ENCODE measurements at regions not wholly inside any gene's neighbourhood (a gene's known extent, or its start where the extent isn't known, plus 50 kb on each side); places are given as distances from the start of the nearest gene placed in this dataset.
A peak's percentile ranks its signal among the peaks of the same experiment; 100 is the strongest.

DNA sequence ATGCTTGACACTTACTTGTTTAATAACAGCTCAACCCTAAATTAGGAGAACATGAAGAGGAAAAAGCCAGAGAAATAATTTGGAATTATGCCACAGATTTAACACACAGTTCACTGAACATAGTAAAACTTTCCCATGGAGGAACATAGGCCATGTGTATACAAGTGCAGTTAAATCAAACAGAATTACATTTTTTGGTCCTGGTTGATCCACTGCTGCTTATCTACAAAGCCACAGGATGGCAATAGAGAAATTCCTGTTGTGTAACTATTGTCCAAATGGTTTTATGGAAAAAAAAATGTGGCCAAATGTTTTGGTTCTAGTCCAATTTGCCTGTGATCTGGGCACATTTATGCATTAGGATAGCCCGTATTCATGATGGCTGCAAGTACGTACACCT, 136.8 kb downstream of the ALDH8A1 start:
- Histone ChIP-seq H3K4me3 (no peak overlapping the region), H3K9me3 (ENCODE audit: low read depth) (no peaks in the 10 kb centered on the region), H3K27me3 (replicated peaks; ENCODE audit: insufficient read depth) (no peaks in the 10 kb centered on the region), H3K9ac (no peak overlapping the region), H3K4me2 (ENCODE audit: unreplicated experiment) (no peak overlapping the region), H3F3A (ENCODE audit: insufficient read depth) (no peaks in the 10 kb centered on the region), H3K36me3 (ENCODE audit: low read depth) (no peaks in the 10 kb centered on the region), H3K4me1 (ENCODE audit: insufficient read depth) (peaks cover 27% of the 10 kb centered on the region), H2AFZ (no peak overlapping the region), H3K27ac (no peak overlapping the region), H3K79me2 (ENCODE audit: insufficient read depth) (no peaks in the 10 kb centered on the region), H4K20me1 (ENCODE audit: insufficient read depth) (no peaks in the 10 kb centered on the region), H3K9me2 (ENCODE audit: insufficient read depth) (no peaks in the 10 kb centered on the region)
- 98 to 99% methylated on average over 2 of the region's 2 CpGs for WGBS, 2 experiments (ENCODE audit: low coverage in 1 of 2, low lambda C conversion rate in 2 of 2, missing lambda C conversion rate in 2 of 2)
- in situ Hi-C loops (cut with MboI), result loop anchor here (25.0 kb wide), 2 partner anchors 126 to 376 kb away; no protein-coding TSS in a partner anchor
- TF ChIP-seq EZH2 (IDR thresholded peaks at IDR 0.05; ENCODE audit: insufficient read depth, poor library complexity, severe bottlenecking) (no peak), EZH2phosphoT487 (IDR thresholded peaks at IDR 0.05; ENCODE audit: insufficient read depth, low read depth) (no peak)
- DNase-seq, result no peak

DNA sequence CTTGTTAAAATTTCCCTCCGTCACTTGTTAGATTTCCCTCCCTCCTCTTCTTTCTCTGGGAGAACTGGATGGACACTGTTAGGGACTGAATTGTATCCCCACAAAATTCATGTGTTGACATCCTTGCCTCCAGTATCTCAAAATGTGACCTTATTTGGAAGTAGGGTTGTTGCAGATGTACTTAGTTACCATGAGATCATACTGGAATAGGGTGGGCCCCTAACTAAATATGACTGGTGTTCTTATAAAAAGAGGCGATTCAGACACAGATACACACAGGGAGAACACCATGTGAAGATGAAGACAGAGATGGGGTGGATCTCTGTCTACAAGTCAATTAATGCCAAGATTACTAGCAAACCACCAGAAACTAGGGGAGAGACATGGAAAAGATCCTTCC, 139.5 kb downstream of the ALDH8A1 start:
- Histone ChIP-seq H3K79me2 (ENCODE audit: insufficient read depth) (no peaks in the 10 kb centered on the region), H2AFZ (no peak overlapping the region), H3K9me2 (ENCODE audit: insufficient read depth) (no peaks in the 10 kb centered on the region), H3K9me3 (ENCODE audit: low read depth) (no peaks in the 10 kb centered on the region), H3K27ac (no peak overlapping the region), H3K27me3 (replicated peaks; ENCODE audit: insufficient read depth) (peaks cover 4% of the 10 kb centered on the region; the same call in 1 of the 2 replicates), H3K4me2 (ENCODE audit: unreplicated experiment) (no peak overlapping the region), H3K4me3 (no peak overlapping the region), H3K36me3 (ENCODE audit: low read depth) (no peaks in the 10 kb centered on the region), H3F3A (ENCODE audit: insufficient read depth) (no peaks in the 10 kb centered on the region), H4K20me1 (ENCODE audit: insufficient read depth) (no peaks in the 10 kb centered on the region), H3K4me1 (ENCODE audit: insufficient read depth) (peaks cover 22% of the 10 kb centered on the region), H3K9ac (no peak overlapping the region)
- in situ Hi-C loops (cut with MboI), result loop anchor here (25.0 kb wide), 2 partner anchors 123 to 373 kb away; no protein-coding TSS in a partner anchor
- no peak for DNase-seq
- 70 to 72% methylated on average over 2 of the region's 2 CpGs for WGBS, 2 experiments (ENCODE audit: low coverage in 1 of 2, low lambda C conversion rate in 2 of 2, missing lambda C conversion rate in 2 of 2)
- TF ChIP-seq EZH2 (IDR thresholded peaks at IDR 0.05; ENCODE audit: insufficient read depth, poor library complexity, severe bottlenecking) (no peak), EZH2phosphoT487 (IDR thresholded peaks at IDR 0.05; ENCODE audit: insufficient read depth, low read depth) (no peak)

- Histone ChIP-seq H3K9me3 (ENCODE audit: low read depth) (no peaks in the 10 kb centered on the region), H3K9ac (no peak overlapping the region), H3K4me3 (no peak overlapping the region), H2AFZ (no peak overlapping the region), H3K27ac (no peak overlapping the region), H4K20me1 (ENCODE audit: insufficient read depth) (no peaks in the 10 kb centered on the region), H3K4me2 (ENCODE audit: unreplicated experiment) (peak overlapping the region; percentile 8), H3K36me3 (ENCODE audit: low read depth) (no peaks in the 10 kb centered on the region), H3K9me2 (ENCODE audit: insufficient read depth) (no peaks in the 10 kb centered on the region), H3K27me3 (replicated peaks; ENCODE audit: insufficient read depth) (peaks cover 4% of the 10 kb centered on the region; the same call in 1 of the 2 replicates), H3F3A (ENCODE audit: insufficient read depth) (no peaks in the 10 kb centered on the region), H3K79me2 (ENCODE audit: insufficient read depth) (no peaks in the 10 kb centered on the region), H3K4me1 (ENCODE audit: insufficient read depth) (peaks cover 20% of the 10 kb centered on the region)
- WGBS, 2 experiments (ENCODE audit: low coverage in 1 of 2, low lambda C conversion rate in 2 of 2, missing lambda C conversion rate in 2 of 2), result 53 to 63% methylated on average over 4 of the region's 4 CpGs
- TF ChIP-seq EZH2phosphoT487 (IDR thresholded peaks at IDR 0.05; ENCODE audit: insufficient read depth, low read depth) (no peak), EZH2 (IDR thresholded peaks at IDR 0.05; ENCODE audit: insufficient read depth, poor library complexity, severe bottlenecking) (no peak)
- in situ Hi-C loops (cut with MboI), result loop anchor here (25.0 kb wide), 2 partner anchors 122 to 372 kb away; no protein-coding TSS in a partner anchor
- peak; percentile 39 for DNase-seq
Measured at GRCh38 chr6:134809130-134809529, 140.8 kb downstream of the ALDH8A1 start.

DNA sequence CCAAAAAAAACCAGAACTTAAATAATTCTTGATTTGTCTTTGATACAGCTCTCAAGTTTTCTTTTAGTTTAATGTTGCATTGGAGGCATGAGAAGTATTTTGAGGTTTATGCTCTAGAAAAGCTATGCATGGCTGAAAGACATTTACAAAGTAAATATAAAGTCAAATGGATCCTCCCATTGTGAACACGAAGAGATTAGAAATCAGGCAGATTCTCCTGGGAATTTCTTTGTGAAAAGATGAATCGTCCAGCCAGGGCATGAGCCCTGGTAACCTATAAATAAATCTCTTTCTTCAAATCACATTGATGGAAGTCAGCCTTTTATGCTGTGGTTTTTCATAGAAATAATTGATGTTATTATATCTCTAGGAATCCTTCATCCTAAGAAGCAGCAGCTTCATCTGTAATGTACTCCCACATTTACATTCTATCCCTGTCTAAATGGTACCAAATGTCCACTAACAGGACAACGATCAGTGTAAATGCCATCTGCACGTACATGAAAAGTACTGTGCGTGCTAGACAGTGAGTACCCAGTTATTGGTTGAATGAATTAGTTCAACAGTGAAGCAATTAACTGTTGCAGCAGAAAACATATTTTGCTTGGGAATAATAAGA, 143.6 kb downstream of the ALDH8A1 start:
- no peak for TF ChIP-seq EZH2phosphoT487 (IDR thresholded peaks at IDR 0.05; ENCODE audit: insufficient read depth, low read depth)
- no peak for TF ChIP-seq EZH2 (IDR thresholded peaks at IDR 0.05; ENCODE audit: insufficient read depth, poor library complexity, severe bottlenecking)
- Histone ChIP-seq H3K4me1 (ENCODE audit: insufficient read depth) (peaks cover 12% of the 10 kb centered on the region), H3K79me2 (ENCODE audit: insufficient read depth) (no peaks in the 10 kb centered on the region), H3K9me3 (ENCODE audit: low read depth) (no peaks in the 10 kb centered on the region), H2AFZ (no peak overlapping the region), H3K4me3 (no peak overlapping the region), H3F3A (ENCODE audit: insufficient read depth) (no peaks in the 10 kb centered on the region), H3K27ac (no peak overlapping the region), H3K36me3 (ENCODE audit: low read depth) (no peaks in the 10 kb centered on the region), H4K20me1 (ENCODE audit: insufficient read depth) (no peaks in the 10 kb centered on the region), H3K9ac (no peak overlapping the region), H3K9me2 (ENCODE audit: insufficient read depth) (no peaks in the 10 kb centered on the region), H3K27me3 (replicated peaks; ENCODE audit: insufficient read depth) (peaks cover 4% of the 10 kb centered on the region; the same call in 1 of the 2 replicates), H3K4me2 (ENCODE audit: unreplicated experiment) (no peak overlapping the region)
- WGBS, 2 experiments (ENCODE audit: low coverage in 1 of 2, low lambda C conversion rate in 2 of 2, missing lambda C conversion rate in 2 of 2), result 62 to 68% methylated on average over 5 of the region's 5 CpGs
- DNase-seq, result no peak
- in situ Hi-C loops (cut with MboI), result loop anchor here (25.0 kb wide), 2 partner anchors 119 to 369 kb away; no protein-coding TSS in a partner anchor
